ENCODE measurements at regions not wholly inside any gene's neighbourhood (a gene's known extent, or its start where the extent isn't known, plus 50 kb on each side); places are given as distances from the start of the nearest gene placed in this dataset.

GRCh38 chr4:101693842-101694398 lies 96.6 kb upstream of the BANK1 start:
- TF ChIP-seq CTCF (IDR thresholded peaks at IDR 0.05; ENCODE audit: borderline replicate concordance, extremely low read depth, low read length, poor library complexity, severe bottlenecking) (no peak), EZH2 (IDR thresholded peaks at IDR 0.05; ENCODE audit: borderline replicate concordance, low read depth, low read length, severe bottlenecking) (no peak)
